Heart right ventricle (tissue), 16 donors: ENCODE measurements at regions not wholly inside any gene's neighbourhood (a gene's known extent, or its start where the extent isn't known, plus 50 kb on each side); places are given as distances from the start of the nearest gene placed in this dataset.

Experiments
- ATAC-seq, 8 donors: fragments of 200-7000 bp; cut with Tn5 transposase; one replicate each; pipeline ENCODE4 v1.9.1; 2020; ENCODE audit warnings: mild to moderate bottlenecking in 8 of 8, moderate library complexity in 8 of 8, moderate number of reproducible peaks in 1 of 8
- DNase-seq, 2 donors: peaks; one replicate each; pipeline ENCODE4 v3.0.0-alpha.2; 2020
- H3K27ac ChIP-seq, 10 donors: fragments of 200-600 bp; sonication (generic) in 2 of 10; one replicate each; pipeline versions ENCODE4 v1.5.0 to v1.8.0; 2020 to 2022; ENCODE audit warnings: mild to moderate bottlenecking in 3 of 10
- H3K27me3 ChIP-seq, 7 donors: fragments of 200-600 bp; one replicate each; pipeline ENCODE4 v1.8.0; 2021 to 2022; ENCODE audit warnings: mild to moderate bottlenecking in 2 of 7
- H3K36me3 ChIP-seq, 9 donors: fragments of 200-600 bp; sonication (generic) in 1 of 9; one replicate each; pipeline versions ENCODE4 v1.5.0 to v1.8.0; 2020 to 2022; ENCODE audit warnings: mild to moderate bottlenecking in 2 of 9
- H3K4me1 ChIP-seq, 9 donors: fragments of 200-600 bp; sonication (generic) in 1 of 9; one replicate each; pipeline versions ENCODE4 v1.5.0 to v1.8.0; 2020 to 2022; ENCODE audit warnings: mild to moderate bottlenecking in 4 of 9
- H3K4me3 ChIP-seq, 10 donors: fragments of 200-600 bp; sonication (generic) in 2 of 10; one replicate each; pipeline versions ENCODE4 v1.5.0 to v1.8.0; 2020 to 2022; ENCODE audit warnings: mild to moderate bottlenecking in 7 of 10, moderate library complexity in 2 of 10
- H3K9me3 ChIP-seq, 11 donors: fragments of 200-600 bp in 10 of 11; sonication (generic) in 2 of 11; one replicate each; pipeline versions ENCODE4 v1.5.0 to v1.8.0; 2013 to 2022; ENCODE audit warnings: mild to moderate bottlenecking in 2 of 11, control low read depth in 1 of 11, moderate library complexity in 1 of 11
- CTCF ChIP-seq, 9 donors: fragments of 200-600 bp; sonication (generic) in 2 of 9; IDR thresholded peaks; one replicate each; pipeline versions ENCODE4 v1.5.0 to v1.8.0; 2021 to 2022; ENCODE audit warnings: antibody characterized with exemption in 9 of 9, mild to moderate bottlenecking in 5 of 9, moderate library complexity in 1 of 9
- WGBS, 2 donors: extraction: QIAGEN DNeasy Blood & Tissue Kit; methylation state at CpG; one replicate each; pipeline ENCODE4 v1.1.7; 2013; ENCODE audit warnings: inconsistent platforms in 1 of 2; 5-methylcytosine and 5-hydroxymethylcytosine counted together
- intact Hi-C, 10 donors: fragments of 100-400 bp; cut with DNase I; formaldehyde crosslinking; loops; one replicate each; pipeline versions ENCODE4 v1.11.1 to v1.14.2; 2022
- donor health status: Arrhythmogenic right ventricular cardiomyopathy.
- donor health status: ischemic (EF 13 %, LVEDD 7.1; RV severe dilation, severe dysfunction).
- donor health status: healthy with polysubstance abuse.
- donor health status: DM: no; HTN: yes; CAD: no.
- donor health status: DM: no; HTN: no; CAD: no.
- donor health status: ischemic (EF 25% LVEDD 6.9; RV normal size, moderate dysfunction).
- donor health status: ischemic (EF 25% LVEDD 5.7; RV mildly dilated, moderate dysfunction).
- donor health status: healthy.
- donor health status: DM: yes; HTN: yes; CAD: no.
- donor health status: Ischemic cardiomyopathy.
- donor health status: ischemic (EF 35%, LVEDD 5.7; RV mildly dilated, moderate dysfunction).
- donor health status: nonischemic (EF 11% LVEDD 7.7; RV severe dilation, severe dysfunction).
- donor health status: DM: yes; HTN: yes; CAD: no.
- donor health status: PGD.
- donor health status: ischemic (EF 29% LVEDD 5.4; RV normal size, mild dysfunction).
- donor health status: nonischemic (EF 23%, LVEDD 6.1; RV moderate dilation, normal function).

DNA sequence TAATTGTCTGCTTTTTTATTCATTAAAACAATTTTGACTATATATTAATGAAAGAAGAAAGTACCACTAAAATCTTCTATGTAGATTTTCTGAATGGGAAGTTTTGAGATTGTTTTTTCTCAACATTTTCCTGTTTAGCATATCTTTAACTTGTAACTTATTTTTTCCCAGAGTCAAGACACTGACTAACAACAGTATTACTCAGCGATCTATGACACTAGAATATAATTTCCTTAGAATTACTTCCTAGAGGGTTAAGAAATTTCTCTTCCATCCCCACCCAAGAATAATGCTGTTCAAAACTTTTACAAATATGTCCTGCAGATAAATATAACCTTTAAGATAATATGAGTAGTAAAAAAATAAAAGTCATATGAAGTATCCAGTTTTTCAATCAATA lies 218.2 kb upstream of the NR5A2 start:
- intact Hi-C loops = no loop called here
- H3K36me3 ChIP-seq = no peaks in the 10 kb centered on the region
- WGBS, 2 donors = 93 to 95% methylated on average over 1 of the region's 1 CpG
- no peak overlapping the region for H3K27ac ChIP-seq
- DNase-seq = no peak
- TF ChIP-seq CTCF (IDR thresholded peaks at IDR 0.05) = no peak
- H3K27me3 ChIP-seq = no peaks in the 10 kb centered on the region
- H3K4me1 ChIP-seq = no peaks in the 10 kb centered on the region
- no peak for ATAC-seq
- no peak overlapping the region for H3K4me3 ChIP-seq
- no peaks in the 10 kb centered on the region for H3K9me3 ChIP-seq

DNA sequence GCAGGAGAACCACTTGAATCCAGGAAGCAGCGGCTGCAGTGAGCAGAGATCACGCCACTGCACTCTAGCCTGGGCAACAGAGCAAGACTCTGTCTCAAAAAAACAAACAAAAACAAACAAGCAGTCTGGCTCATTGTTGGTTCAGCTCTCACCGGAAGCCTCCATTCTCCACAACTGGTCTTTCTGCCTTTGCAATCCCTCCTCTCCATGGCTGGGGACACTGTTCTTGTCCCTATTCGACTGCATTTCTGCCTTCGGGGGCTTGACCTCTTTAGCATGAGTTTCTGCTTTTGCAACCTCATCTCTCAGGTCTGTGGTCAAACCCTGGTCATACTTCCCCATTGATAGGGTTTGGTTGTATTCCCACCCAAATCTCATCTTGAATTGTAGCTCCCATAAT lies 216.3 kb upstream of the NR5A2 start:
- Histone ChIP-seq H3K27ac (no peak overlapping the region), H3K4me1 (no peaks in the 10 kb centered on the region), H3K27me3 (no peaks in the 10 kb centered on the region), H3K9me3 (peaks cover 0 to 1% (median 0%) of the 10 kb centered on the region in 11 donors), H3K36me3 (no peaks in the 10 kb centered on the region), H3K4me3 (no peak overlapping the region)
- ATAC-seq (no peak), DNase-seq (no peak)
- WGBS, 2 donors = 87 to 93% methylated on average over 5 of the region's 5 CpGs
- intact Hi-C loops = no loop called here
- TF ChIP-seq CTCF (IDR thresholded peaks at IDR 0.05) = no peak

DNA sequence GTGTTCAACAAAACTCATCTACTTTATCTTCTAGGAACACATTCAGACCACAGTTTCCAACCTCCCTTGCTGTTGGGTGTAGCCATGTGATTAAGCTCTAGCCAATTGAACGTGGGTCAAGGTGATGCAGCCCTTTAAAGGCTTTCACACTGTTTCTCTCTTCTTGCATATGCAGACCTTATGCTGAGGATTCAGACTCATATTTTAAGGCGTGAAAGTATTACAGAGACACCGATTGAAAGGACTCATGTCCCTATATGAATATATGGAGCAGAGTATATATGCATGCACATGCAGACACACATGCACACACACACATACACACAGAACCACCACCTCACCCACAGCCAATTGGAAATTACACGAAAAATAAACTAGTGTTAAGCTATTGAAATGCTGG lies 214.3 kb upstream of the NR5A2 start:
- no peaks in the 10 kb centered on the region for H3K27me3 ChIP-seq
- no peak overlapping the region for H3K4me3 ChIP-seq
- no peaks in the 10 kb centered on the region for H3K4me1 ChIP-seq
- intact Hi-C loops = no loop called here
- ATAC-seq = no peak
- H3K9me3 ChIP-seq = peaks cover 0 to 4% (median 0%) of the 10 kb centered on the region in 11 donors
- WGBS, 2 donors = 75 to 77% methylated on average over 4 of the region's 4 CpGs
- no peak for DNase-seq
- no peak overlapping the region for H3K27ac ChIP-seq
- TF ChIP-seq CTCF (IDR thresholded peaks at IDR 0.05) = no peak
- H3K36me3 ChIP-seq = no peaks in the 10 kb centered on the region

- no peak overlapping the region for H3K27ac ChIP-seq
- H3K4me1 ChIP-seq = no peaks in the 10 kb centered on the region
- H3K36me3 ChIP-seq = no peaks in the 10 kb centered on the region
- no peak for TF ChIP-seq CTCF (IDR thresholded peaks at IDR 0.05)
- intact Hi-C loops = no loop called here
- H3K27me3 ChIP-seq = peaks cover 0 to 5% (median 0%) of the 10 kb centered on the region in 7 donors
- no peak overlapping the region for H3K4me3 ChIP-seq
- peaks cover 0 to 4% (median 0%) of the 10 kb centered on the region in 11 donors for H3K9me3 ChIP-seq
- DNase-seq (no peak), ATAC-seq (no peak)
- 66 to 69% methylated on average over 3 of the region's 3 CpGs for WGBS, 2 donors
Measured at GRCh38 chr1:199815947-199816346, 211.6 kb upstream of the NR5A2 start.

DNA sequence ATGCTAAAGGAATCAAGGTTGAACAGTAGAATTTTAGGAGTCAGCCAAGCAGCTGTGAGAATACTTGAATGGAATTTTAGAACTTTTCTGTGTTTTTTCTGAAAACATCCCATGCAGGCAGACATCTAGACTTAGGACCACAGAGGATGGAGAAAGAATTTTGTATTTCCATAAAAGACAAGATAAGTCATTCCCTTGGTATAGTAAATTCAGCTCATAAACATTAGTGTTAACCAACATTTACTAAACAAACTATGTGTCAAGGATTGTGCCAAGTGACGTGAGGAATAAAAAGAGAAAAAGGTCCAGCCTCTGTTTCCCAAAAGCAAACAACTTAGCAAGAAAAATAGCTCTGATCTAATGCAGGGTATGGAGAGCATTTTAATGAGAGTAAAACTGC lies 210.2 kb upstream of the NR5A2 start:
- H3K27me3 ChIP-seq = peaks cover 0 to 5% (median 0%) of the 10 kb centered on the region in 7 donors
- H3K4me1 ChIP-seq = no peaks in the 10 kb centered on the region
- H3K36me3 ChIP-seq = no peaks in the 10 kb centered on the region
- WGBS, 2 donors = 86 to 87% methylated on average over 1 of the region's 1 CpG
- no peak for ATAC-seq
- TF ChIP-seq CTCF (IDR thresholded peaks at IDR 0.05) = no peak
- no peak overlapping the region for H3K4me3 ChIP-seq
- intact Hi-C loops = no loop called here
- DNase-seq = no peak
- H3K9me3 ChIP-seq = peaks cover 0 to 4% (median 0%) of the 10 kb centered on the region in 11 donors
- no peak overlapping the region for H3K27ac ChIP-seq
